HCT116 (cell line): ENCODE measurements at regions not wholly inside any gene's neighbourhood (a gene's known extent, or its start where the extent isn't known, plus 50 kb on each side); places are given as distances from the start of the nearest gene placed in this dataset.

Source experiments
- ATAC-seq: fragments of 200-7000 bp; cut with Tn5 transposase; 2 replicates; pipeline ENCODE4 v1.9.1; 2020; ENCODE audit warnings: mild to moderate bottlenecking, moderate library complexity
- BruUV-seq: library from RNA; stranded (reverse); fragments of 400-500 nt; replicated peaks from 2 replicates; lab custom pipeline; 2021; lab: Mats Ljungman, UMichigan
- CTCF ChIA-PET: fragments of 300-600 bp; sonication (Branson Sonifier 250); formaldehyde crosslinking; loops from one replicate; lab custom pipeline; 2021; ENCODE audit warnings: antibody characterized with exemption; lab: Charles Lee
- POLR2A ChIA-PET: fragments of 300-600, 350-600 bp; sonication (Branson Sonifier 250); formaldehyde crosslinking; loops from one replicate; lab custom pipeline; 2021; ENCODE audit warnings: antibody characterized with exemption; lab: Charles Lee
- RAD21 ChIA-PET, 2 experiments: fragments of 300-600 bp; sonication (Branson Sonifier 250); formaldehyde crosslinking; loops; one replicate each; lab custom pipeline; 2023; ENCODE audit warnings: low total read pairs in 2 of 2; ENCODE audit not compliant: uncharacterized antibody in 2 of 2, unreplicated experiment in 2 of 2, low non-redundant PET in 1 of 2; lab: Charles Lee
- DNase-seq: peaks from one replicate; pipeline ENCODE4 v3.0.0-alpha.2; 2010; ENCODE audit warnings: low read depth, low spot score
- H2AFZ ChIP-seq: fragments of 200-600 bp; shearing (Covaris generic), sonication (generic); 2 replicates; pipeline ENCODE4 v1.6.1; 2017; ENCODE audit warnings: low read depth, mixed run types, mixed read lengths, antibody characterized with exemption, low read length; ENCODE audit not compliant: poor library complexity, severe bottlenecking
- H3K27ac ChIP-seq: 2 replicates; pipeline ENCODE4 v1.5.1; 2012; ENCODE audit warnings: low read depth, low read length
- H3K27me3 ChIP-seq: fragments of 200-600 bp; sonication (generic); 2 replicates; pipeline ENCODE4 v1.6.1; 2016; ENCODE audit warnings: mixed run types, low read length, mixed read lengths; ENCODE audit not compliant: insufficient read depth
- H3K36me3 ChIP-seq, 2 experiments: fragments of 200-500 bp in 1 of 2; fragments of 200-600 bp in 1 of 2; sonication (Bioruptor generic) in 1 of 2; sonication (generic) in 1 of 2; 2 replicates each; pipeline versions ENCODE4 v1.5.1 to v1.6.1; 2014 to 2016; ENCODE audit warnings: low read length in 2 of 2, inconsistent platforms in 1 of 2, mixed read lengths in 1 of 2, mixed run types in 1 of 2; ENCODE audit not compliant: insufficient read depth in 2 of 2, control insufficient read depth in 1 of 2
- H3K4me1 ChIP-seq, 2 experiments: fragments of 200-600 bp in 1 of 2; sonication (generic) in 1 of 2; 2 replicates each; pipeline versions ENCODE4 v1.5.1 to v1.6.1; 2012 to 2017; ENCODE audit warnings: low read length in 2 of 2, inconsistent platforms in 1 of 2, mild to moderate bottlenecking in 1 of 2, mixed read lengths in 1 of 2, mixed run types in 1 of 2, moderate library complexity in 1 of 2; ENCODE audit not compliant: insufficient read depth in 2 of 2, control insufficient read depth in 1 of 2
- H3K4me2 ChIP-seq: fragments of 200-600 bp; sonication (generic); 2 replicates; pipeline ENCODE4 v1.6.1; 2017; ENCODE audit warnings: mixed run types, low read length, mixed read lengths
- H3K4me3 ChIP-seq, 2 experiments: fragments of 200-600 bp in 1 of 2; sonication (generic) in 1 of 2; replicated peaks in 1 of 2; 2 replicates each; pipeline ENCODE4 v1.5.1; 2011 to 2016; ENCODE audit warnings: low read length in 2 of 2, control low read depth in 1 of 2, low read depth in 1 of 2, mild to moderate bottlenecking in 1 of 2, mixed read lengths in 1 of 2, mixed run types in 1 of 2
- H3K79me2 ChIP-seq: fragments of 200-600 bp; sonication (generic); 2 replicates; pipeline ENCODE4 v1.6.1; 2017; ENCODE audit warnings: mild to moderate bottlenecking, mixed run types, low read length, moderate library complexity, mixed read lengths; ENCODE audit not compliant: insufficient read depth
- H3K9ac ChIP-seq: fragments of 200-600 bp; sonication (generic); 2 replicates; pipeline ENCODE4 v1.6.1; 2016; ENCODE audit warnings: low read length, mixed read lengths
- H3K9me2 ChIP-seq: fragments of 200-600 bp; sonication (generic), shearing (Covaris generic); 2 replicates; pipeline ENCODE4 v1.6.1; 2017; ENCODE audit warnings: mixed run types, mild to moderate bottlenecking, moderate library complexity; ENCODE audit not compliant: insufficient read depth
- H3K9me3 ChIP-seq, 2 experiments: fragments of 200-500 bp in 1 of 2; fragments of 200-600 bp in 1 of 2; sonication (Bioruptor generic) in 1 of 2; sonication (generic) in 1 of 2; 2 replicates each; pipeline ENCODE4 v1.6.1; 2014 to 2017; ENCODE audit warnings: low read length in 2 of 2, mixed read lengths in 2 of 2, inconsistent platforms in 1 of 2, low read depth in 1 of 2, mild to moderate bottlenecking in 1 of 2, mixed run types in 1 of 2, moderate library complexity in 1 of 2; ENCODE audit not compliant: control insufficient read depth in 1 of 2, insufficient read depth in 1 of 2
- H4K20me1 ChIP-seq: fragments of 200-600 bp; sonication (generic), shearing (Covaris generic); 2 replicates; pipeline ENCODE4 v1.6.1; 2017; ENCODE audit warnings: mixed run types, mild to moderate bottlenecking, moderate library complexity; ENCODE audit not compliant: insufficient read depth
- ATF3 ChIP-seq: IDR thresholded peaks from 2 replicates; pipeline ENCODE4 v1.6.1; 2012
- CBX3 ChIP-seq: IDR thresholded peaks from 2 replicates; pipeline ENCODE4 v1.6.1; 2012; ENCODE audit warnings: low read depth
- CEBPB ChIP-seq: IDR thresholded peaks from 2 replicates; pipeline ENCODE4 v1.6.1; 2012; ENCODE audit warnings: low read depth
- EGR1 ChIP-seq: IDR thresholded peaks from 2 replicates; pipeline ENCODE4 v1.6.1; 2012; ENCODE audit warnings: low read depth
- ELF1 ChIP-seq: IDR thresholded peaks from 2 replicates; pipeline ENCODE4 v1.6.1; 2012; ENCODE audit warnings: low read depth, borderline replicate concordance
- EZH2 ChIP-seq: fragments of 200-600 bp; sonication (generic); IDR thresholded peaks from 2 replicates; pipeline ENCODE4 v1.6.1; 2017; ENCODE audit warnings: antibody characterized with exemption, mixed run types
- EZH2phosphoT487 ChIP-seq: fragments of 200-600 bp; IDR thresholded peaks from 2 replicates; pipeline ENCODE4 v1.6.1; 2018; ENCODE audit warnings: antibody characterized with exemption, borderline replicate concordance
- JUND ChIP-seq: IDR thresholded peaks from 2 replicates; pipeline ENCODE4 v1.6.1; 2012
- POLR2A ChIP-seq: IDR thresholded peaks from 2 replicates; pipeline ENCODE4 v1.7.0; 2011; ENCODE audit warnings: borderline replicate concordance; ENCODE audit not compliant: insufficient read depth, insufficient read length; ENCODE audit errors: extremely low read depth
- SP1 ChIP-seq: IDR thresholded peaks from 2 replicates; pipeline ENCODE4 v1.6.1; 2012; ENCODE audit warnings: low read depth
- SRF ChIP-seq: IDR thresholded peaks from 2 replicates; pipeline ENCODE4 v1.6.1; 2012; ENCODE audit warnings: low read depth
- YY1 ChIP-seq: IDR thresholded peaks from 2 replicates; pipeline ENCODE4 v1.6.1; 2011; ENCODE audit warnings: low read length, low read depth, moderate library complexity, mild to moderate bottlenecking; ENCODE audit not compliant: insufficient replicate concordance; ENCODE audit errors: extremely low read depth
- ZBTB33 ChIP-seq: IDR thresholded peaks from 2 replicates; pipeline ENCODE4 v1.6.1; 2011; ENCODE audit warnings: mild to moderate bottlenecking, low read length, moderate library complexity; ENCODE audit not compliant: insufficient replicate concordance; ENCODE audit errors: extremely low read depth
- ZFX ChIP-seq: fragments of 450-650 bp; IDR thresholded peaks from 2 replicates; pipeline ENCODE4 v1.6.1; 2017
- ZNF274 ChIP-seq: fragments of 200-500 bp; sonication (Bioruptor generic); IDR thresholded peaks from 2 replicates; pipeline ENCODE4 v1.6.1; 2014; ENCODE audit warnings: mild to moderate bottlenecking, low read depth, low read length, inconsistent platforms
- intact Hi-C: fragments of 100-400 bp; cut with micrococcal nuclease; formaldehyde crosslinking; loops from 2 replicates; pipeline ENCODE4 v1.10.0; 2022

GRCh38 chr9:78756813-78757510 is 460.0 kb downstream of the PSAT1 start:
- ChIA-PET POLR2A (no interaction called here), CTCF (no interaction called here), RAD21 (no interaction called here)
- no TSS peak for BruUV-seq
- intact Hi-C loops = no loop called here
- no peak for DNase-seq
- ATAC-seq = no peak
- Histone ChIP-seq H4K20me1 (no peaks in the 10 kb centered on the region), H3K9me3 (no peaks in the 10 kb centered on the region), H3K9me2 (no peaks in the 10 kb centered on the region), H3K4me3 (no peak overlapping the region), H2AFZ (no peak overlapping the region), H3K4me2 (no peak overlapping the region), H3K79me2 (no peaks in the 10 kb centered on the region), H3K27ac (no peak overlapping the region), H3K4me1 (no peaks in the 10 kb centered on the region), H3K9ac (no peak overlapping the region), H3K27me3 (no peaks in the 10 kb centered on the region), H3K36me3 (no peaks in the 10 kb centered on the region)
- TF ChIP-seq SRF (no peak), EZH2phosphoT487 (no peak), ZNF274 (no peak), CBX3 (no peak), ZBTB33 (no peak), ZFX (no peak), ATF3 (no peak), SP1 (no peak), ELF1 (no peak), CEBPB (no peak), JUND (no peak), YY1 (no peak), POLR2A (no peak), EGR1 (no peak), EZH2 (no peak)
